OCI-LY1 (cell line): ENCODE measurements at regions not wholly inside any gene's neighbourhood (a gene's known extent, or its start where the extent isn't known, plus 50 kb on each side); places are given as distances from the start of the nearest gene placed in this dataset.

Source experiments
- CTCF ChIP-seq: fragments of 200-600 bp; sonication (generic), shearing (Covaris generic); IDR thresholded peaks from 2 replicates; pipeline ENCODE4 v1.5.1; 2017; ENCODE audit warnings: mild to moderate bottlenecking, antibody characterized with exemption, low read length, moderate library complexity, mixed read lengths
- EZH2 ChIP-seq: fragments of 200-600 bp; sonication (generic), shearing (Covaris generic); IDR thresholded peaks from 2 replicates; pipeline ENCODE4 v1.8.0; 2017; ENCODE audit warnings: borderline replicate concordance, mixed run types, mild to moderate bottlenecking, antibody characterized with exemption, low read length, moderate library complexity, mixed read lengths

DNA sequence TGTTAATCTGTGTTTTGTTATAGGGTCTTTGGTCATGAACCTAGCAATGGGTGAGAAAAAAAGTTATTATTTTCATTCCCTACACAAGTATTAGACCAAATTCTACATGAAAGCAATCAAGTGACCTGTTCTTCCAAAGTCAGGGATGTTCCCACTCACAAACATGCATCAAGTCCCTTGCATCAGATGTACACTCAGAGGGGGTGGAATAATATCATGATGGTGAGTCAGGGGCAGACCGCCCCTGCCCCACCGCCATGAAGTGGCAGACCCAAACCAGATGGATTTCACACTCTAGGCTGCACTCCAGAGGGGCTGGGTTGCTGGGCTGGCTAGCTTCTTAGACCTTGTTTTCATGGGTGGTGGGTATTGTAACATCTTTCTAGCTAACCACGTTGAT, 91.4 kb downstream of the ACAA2 start:
- TF ChIP-seq CTCF (no peak), EZH2 (no peak)
